Smooth muscle cell (in vitro differentiated cells): ENCODE measurements at regions not wholly inside any gene's neighbourhood (a gene's known extent, or its start where the extent isn't known, plus 50 kb on each side); places are given as distances from the start of the nearest gene placed in this dataset.

Source experiments
- DNase-seq: peaks from one replicate; lab custom pipeline; 2025; ENCODE audit not compliant: unreplicated experiment; lab: John Stamatoyannopoulos, UW
- H2AFZ ChIP-seq: fragments of 200-600 bp; sonication (generic); 2 replicates; pipeline ENCODE4 v1.6.0; 2016; ENCODE audit warnings: antibody characterized with exemption, low read depth, mild to moderate bottlenecking
- H3F3A ChIP-seq: fragments of 200-600 bp; sonication (generic); 2 replicates; pipeline ENCODE4 v1.6.0; 2017; ENCODE audit warnings: antibody characterized with exemption, low read depth
- H3K27ac ChIP-seq: fragments of 200-600 bp; sonication (generic); 2 replicates; pipeline ENCODE4 v1.5.1; 2016; ENCODE audit warnings: low read depth, mild to moderate bottlenecking
- H3K27me3 ChIP-seq: fragments of 200-600 bp; sonication (generic); 2 replicates; pipeline ENCODE4 v1.6.1; 2016; ENCODE audit warnings: low read depth, mild to moderate bottlenecking
- H3K36me3 ChIP-seq: fragments of 200-600 bp; sonication (generic); 2 replicates; pipeline ENCODE4 v1.5.1; 2016; ENCODE audit warnings: low read depth
- H3K4me1 ChIP-seq: fragments of 200-600 bp; sonication (generic); 2 replicates; pipeline ENCODE4 v1.5.1; 2016; ENCODE audit warnings: low read depth
- H3K4me2 ChIP-seq: fragments of 200-600 bp; sonication (generic); 2 replicates; pipeline ENCODE4 v1.6.0; 2016; ENCODE audit warnings: mild to moderate bottlenecking
- H3K4me3 ChIP-seq: fragments of 200-600 bp; sonication (generic); 2 replicates; pipeline ENCODE4 v1.5.1; 2016; ENCODE audit warnings: mild to moderate bottlenecking
- H3K79me2 ChIP-seq: fragments of 200-600 bp; sonication (generic); 2 replicates; pipeline ENCODE4 v1.6.0; 2016; ENCODE audit warnings: low read depth, mild to moderate bottlenecking
- H3K9ac ChIP-seq: fragments of 200-600 bp; sonication (generic); 2 replicates; pipeline ENCODE4 v1.6.0; 2016; ENCODE audit warnings: low read depth
- H3K9me3 ChIP-seq: fragments of 200-600 bp; sonication (generic); replicated peaks from 2 replicates; pipeline ENCODE4 v1.5.1; 2016; ENCODE audit warnings: low read depth
- H4K20me1 ChIP-seq: fragments of 200-600 bp; sonication (generic); 2 replicates; pipeline ENCODE4 v1.6.0; 2016; ENCODE audit warnings: low read depth
- WGBS: methylation state at CpG from one replicate; pipeline ENCODE4 v1.1.7; 2016; ENCODE audit warnings: low lambda C conversion rate; 5-methylcytosine and 5-hydroxymethylcytosine counted together
- TF ChIP-seq, protein P1 (sequence below): fragments of 200-600 bp; sonication (generic); IDR thresholded peaks from 2 replicates; pipeline ENCODE4 v1.5.1; 2017; ENCODE audit warnings: borderline replicate concordance, mild to moderate bottlenecking, antibody characterized with exemption; ENCODE audit not compliant: insufficient read depth, poor library complexity, severe bottlenecking

DNA sequence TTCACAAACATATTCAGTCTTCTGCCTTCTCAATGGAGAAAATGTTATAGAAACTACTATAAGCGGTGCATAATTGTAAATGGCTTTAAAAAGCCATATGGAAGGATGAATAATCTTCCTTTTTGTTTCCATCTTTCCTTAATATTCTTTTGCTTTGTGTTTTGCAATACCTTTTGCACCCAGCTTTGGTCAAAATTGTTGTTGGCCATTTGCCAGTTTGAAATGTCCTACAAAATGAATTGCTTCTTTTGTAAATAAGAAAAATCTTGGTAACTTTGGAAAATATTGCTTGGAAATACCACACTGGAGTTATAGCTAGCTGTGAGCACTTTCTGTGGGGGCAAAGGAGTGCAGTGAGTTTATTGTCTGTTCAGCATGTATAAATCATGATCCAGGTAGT, 93.5 kb upstream of the NR2F2 start:
- Histone ChIP-seq H3K9ac (no peak overlapping the region), H3K79me2 (no peaks in the 10 kb centered on the region), H3K36me3 (no peaks in the 10 kb centered on the region), H3F3A (no peaks in the 10 kb centered on the region), H3K4me3 (no peak overlapping the region), H3K4me2 (no peak overlapping the region), H3K4me1 (no peaks in the 10 kb centered on the region), H3K9me3 (no peaks in the 10 kb centered on the region), H4K20me1 (no peaks in the 10 kb centered on the region), H3K27ac (no peak overlapping the region), H2AFZ (no peak overlapping the region), H3K27me3 (peaks cover 22% of the 10 kb centered on the region)
- TF ChIP-seq, protein P1, sequence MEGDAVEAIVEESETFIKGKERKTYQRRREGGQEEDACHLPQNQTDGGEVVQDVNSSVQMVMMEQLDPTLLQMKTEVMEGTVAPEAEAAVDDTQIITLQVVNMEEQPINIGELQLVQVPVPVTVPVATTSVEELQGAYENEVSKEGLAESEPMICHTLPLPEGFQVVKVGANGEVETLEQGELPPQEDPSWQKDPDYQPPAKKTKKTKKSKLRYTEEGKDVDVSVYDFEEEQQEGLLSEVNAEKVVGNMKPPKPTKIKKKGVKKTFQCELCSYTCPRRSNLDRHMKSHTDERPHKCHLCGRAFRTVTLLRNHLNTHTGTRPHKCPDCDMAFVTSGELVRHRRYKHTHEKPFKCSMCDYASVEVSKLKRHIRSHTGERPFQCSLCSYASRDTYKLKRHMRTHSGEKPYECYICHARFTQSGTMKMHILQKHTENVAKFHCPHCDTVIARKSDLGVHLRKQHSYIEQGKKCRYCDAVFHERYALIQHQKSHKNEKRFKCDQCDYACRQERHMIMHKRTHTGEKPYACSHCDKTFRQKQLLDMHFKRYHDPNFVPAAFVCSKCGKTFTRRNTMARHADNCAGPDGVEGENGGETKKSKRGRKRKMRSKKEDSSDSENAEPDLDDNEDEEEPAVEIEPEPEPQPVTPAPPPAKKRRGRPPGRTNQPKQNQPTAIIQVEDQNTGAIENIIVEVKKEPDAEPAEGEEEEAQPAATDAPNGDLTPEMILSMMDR: no peak
- DNase-seq: no peak
- 87% methylated on average over 1 of the region's 1 CpG for WGBS

DNA sequence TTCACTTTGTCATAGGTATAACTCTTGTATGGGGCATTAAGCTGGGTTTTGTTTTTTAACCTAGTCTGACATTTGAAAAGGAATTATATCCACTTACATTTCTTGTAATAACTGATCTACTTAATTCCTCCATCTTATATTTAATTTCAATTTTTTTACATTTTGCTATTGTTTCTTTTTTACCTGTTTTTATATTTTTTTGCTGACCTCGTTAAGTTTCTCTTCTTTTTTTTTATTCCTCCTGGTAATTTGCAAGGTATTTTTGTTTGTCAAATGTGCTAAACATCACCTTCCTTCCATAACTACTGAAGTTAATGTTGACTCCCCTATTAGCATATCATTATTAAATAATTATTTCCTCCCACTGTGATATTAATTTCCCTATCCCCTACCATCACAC, 87.7 kb upstream of the NR2F2 start:
- 90% methylated on average over 1 of the region's 1 CpG for WGBS
- DNase-seq: no peak

DNA sequence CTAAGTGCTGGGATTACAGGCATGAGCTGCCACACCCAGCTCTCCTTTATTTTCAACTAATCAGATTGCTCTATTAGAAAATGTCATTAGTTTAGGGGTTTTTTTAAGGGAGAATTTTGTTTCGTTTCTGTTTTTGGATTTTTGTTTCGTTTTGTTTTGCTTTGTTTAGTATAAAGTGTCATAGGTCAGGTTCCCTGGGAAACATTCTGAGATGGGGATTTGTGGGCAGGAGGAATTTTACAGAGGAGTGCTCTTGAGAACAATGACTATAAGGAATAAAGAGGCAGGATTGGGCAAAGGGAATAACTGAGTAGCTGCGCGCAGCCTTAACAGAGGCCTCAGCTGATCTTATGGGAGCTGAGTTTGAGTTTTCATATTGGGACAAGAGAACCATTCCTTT, 86.8 kb upstream of the NR2F2 start:
- no peaks in the 10 kb centered on the region for H3K36me3 ChIP-seq
- H3K4me3 ChIP-seq: no peak overlapping the region
- H3K27me3 ChIP-seq: no peaks in the 10 kb centered on the region
- TF ChIP-seq, protein P1: no peak
- H2AFZ ChIP-seq: no peak overlapping the region
- no peaks in the 10 kb centered on the region for H3F3A ChIP-seq
- WGBS: 90% methylated on average over 4 of the region's 4 CpGs
- no peak overlapping the region for H3K27ac ChIP-seq
- H3K4me2 ChIP-seq: no peak overlapping the region
- H3K9me3 ChIP-seq: no peaks in the 10 kb centered on the region
- H3K79me2 ChIP-seq: no peaks in the 10 kb centered on the region
- DNase-seq: no peak
- no peaks in the 10 kb centered on the region for H3K4me1 ChIP-seq
- H4K20me1 ChIP-seq: no peaks in the 10 kb centered on the region
- H3K9ac ChIP-seq: no peak overlapping the region

More for the DNA sequence above, 87.7 kb upstream of the NR2F2 start:
- Histone ChIP-seq H3K27ac (no peak overlapping the region), H4K20me1 (no peaks in the 10 kb centered on the region), H3K27me3 (no peaks in the 10 kb centered on the region), H3F3A (no peaks in the 10 kb centered on the region), H3K9ac (no peak overlapping the region), H3K4me3 (no peak overlapping the region), H3K4me1 (no peaks in the 10 kb centered on the region), H2AFZ (no peak overlapping the region), H3K79me2 (no peaks in the 10 kb centered on the region), H3K9me3 (no peaks in the 10 kb centered on the region), H3K36me3 (no peaks in the 10 kb centered on the region), H3K4me2 (no peak overlapping the region)
- TF ChIP-seq, protein P1: no peak

DNA sequence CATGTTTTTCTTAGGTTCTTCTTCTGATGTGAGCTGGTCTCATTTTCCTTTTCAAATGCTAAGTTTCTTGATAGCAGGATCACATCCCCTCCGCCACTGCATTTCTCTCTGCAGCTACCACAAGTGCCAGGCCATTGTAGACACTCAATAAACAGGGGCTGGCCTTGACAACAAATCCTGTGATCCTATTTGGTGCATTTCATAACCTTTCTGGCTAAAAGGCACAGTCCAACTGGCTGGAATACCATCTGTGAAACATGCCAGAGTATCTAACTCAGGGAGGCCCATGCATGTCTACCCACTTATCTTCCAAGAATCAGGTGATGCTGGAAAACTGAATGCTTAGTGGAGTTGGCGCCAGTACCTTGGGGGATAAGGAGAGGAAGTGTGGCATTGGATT, 85.2 kb upstream of the NR2F2 start:
- H3K4me1 ChIP-seq: no peaks in the 10 kb centered on the region
- no peaks in the 10 kb centered on the region for H4K20me1 ChIP-seq
- H3K79me2 ChIP-seq: no peaks in the 10 kb centered on the region
- no peaks in the 10 kb centered on the region for H3K27me3 ChIP-seq
- no peak overlapping the region for H3K27ac ChIP-seq
- no peaks in the 10 kb centered on the region for H3F3A ChIP-seq
- no peak overlapping the region for H2AFZ ChIP-seq
- no peak overlapping the region for H3K9ac ChIP-seq
- H3K36me3 ChIP-seq: no peaks in the 10 kb centered on the region
- no peak overlapping the region for H3K4me2 ChIP-seq
- no peak for DNase-seq
- no peaks in the 10 kb centered on the region for H3K9me3 ChIP-seq
- TF ChIP-seq, protein P1: no peak
- H3K4me3 ChIP-seq: no peak overlapping the region
- 95% methylated on average over 2 of the region's 2 CpGs for WGBS
